HepG2 (cell line): ENCODE measurements at regions not wholly inside any gene's neighbourhood (a gene's known extent, or its start where the extent isn't known, plus 50 kb on each side); places are given as distances from the start of the nearest gene placed in this dataset.

Source experiments
- ATAC-seq: fragments of 200-7000 bp; cut with Tn5 transposase; 3 replicates; pipeline ENCODE4 v1.9.1; 2020; ENCODE audit warnings: mild to moderate bottlenecking, moderate library complexity
- BruUV-seq: library from RNA; stranded (reverse); fragments of 400-500 nt; replicated peaks from 2 replicates; lab custom pipeline; 2021; lab: Mats Ljungman, UMichigan
- CTCF ChIA-PET: fragments of 300-600 bp; formaldehyde crosslinking; extraction: SDS; loops from one replicate; lab custom pipeline; 2021; ENCODE audit warnings: low total read pairs, inconsistent platforms, low intra/inter-chr PET ratio; lab: Yijun Ruan, JAX
- POLR2A ChIA-PET: fragments of 350-600 bp; sonication (Branson Sonifier 250); formaldehyde crosslinking; loops from one replicate; lab custom pipeline; 2020; ENCODE audit warnings: antibody characterized with exemption, inconsistent platforms; lab: Yijun Ruan, JAX
- DNase-seq: peaks from one replicate; pipeline ENCODE4 v3.0.0-alpha.2; 2015; ENCODE audit warnings: low spot score
- FAIRE-seq: peaks from 3 replicates; lab custom pipeline; 2011; peaks lifted over from hg19 to GRCh38; lab: Jason Lieb, UNC
- H2AFZ ChIP-seq: one replicate; pipeline ENCODE4 v1.6.1; 2011; ENCODE audit warnings: low read length, inconsistent platforms
- H3K27ac ChIP-seq: fragments of 300-600 bp; 3 replicates; pipeline ENCODE4 v1.8.0; 2011; ENCODE audit warnings: mixed run types, mild to moderate bottlenecking, mixed read lengths, low read length, inconsistent platforms; ENCODE audit not compliant: insufficient read depth; ENCODE audit errors: extremely low read length
- H3K27me3 ChIP-seq, 2 experiments: fragments of 200-600 bp in 1 of 2; 2 replicates in 1 of 2; 3 replicates in 1 of 2; pipeline versions ENCODE4 v1.6.0 to v1.8.0; 2011; ENCODE audit warnings: low read length in 2 of 2, mild to moderate bottlenecking in 2 of 2, moderate library complexity in 2 of 2, inconsistent platforms in 1 of 2; ENCODE audit not compliant: insufficient read depth in 2 of 2, control insufficient read depth in 1 of 2
- H3K36me3 ChIP-seq, 2 experiments: fragments of 200-600 bp in 1 of 2; replicated peaks in 1 of 2; 2 replicates in 1 of 2; 3 replicates in 1 of 2; pipeline versions ENCODE4 v1.5.1 to v1.8.0; 2011; ENCODE audit warnings: low read length in 2 of 2, inconsistent platforms in 1 of 2; ENCODE audit not compliant: insufficient read depth in 2 of 2, control insufficient read depth in 1 of 2
- H3K4me1 ChIP-seq: 2 replicates; pipeline ENCODE4 v1.5.1; 2012; ENCODE audit warnings: low read length, inconsistent platforms; ENCODE audit not compliant: insufficient read depth
- H3K4me2 ChIP-seq: 2 replicates; pipeline ENCODE4 v1.6.0; 2011; ENCODE audit warnings: low read depth, low read length, inconsistent platforms
- H3K4me3 ChIP-seq, 3 experiments: fragments of 200-600 bp in 1 of 3; sonication (generic), shearing (Covaris generic) in 1 of 3; replicated peaks in 1 of 3; 2 replicates each; pipeline ENCODE4 v1.5.1; 2011 to 2016; ENCODE audit warnings: low read length in 3 of 3, inconsistent platforms in 2 of 3, low read depth in 2 of 3, mild to moderate bottlenecking in 2 of 3, control low read depth in 1 of 3, mixed read lengths in 1 of 3; ENCODE audit not compliant: insufficient read depth in 1 of 3
- H3K79me2 ChIP-seq: one replicate; pipeline ENCODE4 v1.6.1; 2011; ENCODE audit warnings: low read length, inconsistent platforms; ENCODE audit not compliant: insufficient read depth
- H3K9ac ChIP-seq: 2 replicates; pipeline ENCODE4 v1.6.0; 2011; ENCODE audit warnings: mild to moderate bottlenecking, low read depth, low read length, inconsistent platforms; ENCODE audit not compliant: insufficient read depth
- H3K9me3 ChIP-seq: 2 replicates; pipeline ENCODE4 v1.5.1; 2012; ENCODE audit warnings: mild to moderate bottlenecking, low read length
- H4K20me1 ChIP-seq: 2 replicates; pipeline ENCODE4 v1.6.0; 2011; ENCODE audit warnings: inconsistent platforms, mild to moderate bottlenecking, low read length, moderate library complexity; ENCODE audit not compliant: insufficient read depth
- BRF2 ChIP-seq: sonication (generic); formaldehyde crosslinking; IDR thresholded peaks from 2 replicates; pipeline ENCODE4 v1.8.1; 2022; ENCODE audit warnings: mild to moderate bottlenecking, missing genetic modification reagents
- CENPBD1 ChIP-seq: sonication (generic); formaldehyde crosslinking; IDR thresholded peaks from 2 replicates; pipeline ENCODE4 v1.8.0; 2022; ENCODE audit warnings: missing genetic modification reagents, low read depth, mild to moderate bottlenecking, borderline replicate concordance
- EHMT2 ChIP-seq: fragments of 200-600 bp; sonication (generic); IDR thresholded peaks from 2 replicates; pipeline ENCODE4 v1.7.0; 2017; ENCODE audit warnings: antibody characterized with exemption, low read depth, low read length, borderline replicate concordance
- MNT ChIP-seq: fragments of 450-650 bp; IDR thresholded peaks from 2 replicates; pipeline ENCODE4 v1.6.1; 2016
- MXD3 ChIP-seq: IDR thresholded peaks from 2 replicates; pipeline ENCODE4 v1.6.1; 2016; ENCODE audit warnings: mild to moderate bottlenecking, missing biosample characterization, missing genetic modification reagents
- ZBTB26 ChIP-seq: IDR thresholded peaks from 2 replicates; pipeline ENCODE4 v1.6.1; 2016; ENCODE audit warnings: missing compliant biosample characterization, missing genetic modification reagents, borderline replicate concordance
- ZBTB49 ChIP-seq: sonication (generic); formaldehyde crosslinking; IDR thresholded peaks from 2 replicates; pipeline ENCODE4 v1.4.0; 2020; ENCODE audit warnings: missing genetic modification reagents, borderline replicate concordance
- WGBS: methylation state at CpG from one replicate; pipeline ENCODE4 v1.1.6; 2017; ENCODE audit warnings: low lambda C conversion rate; 5-methylcytosine and 5-hydroxymethylcytosine counted together
- in situ Hi-C: cut with HindIII; loops from 2 replicates; pipeline ENCODE4 v1.10.0; 2017; ENCODE audit warnings: low pct_unique_long_range_greater_than_20kb; ENCODE audit not compliant: extremely low pct_ligation_motif_present
- intact Hi-C: fragments of 100-400 bp; cut with micrococcal nuclease; formaldehyde crosslinking; loops from one replicate; pipeline ENCODE4 v1.10.0; 2022; ENCODE audit not compliant: unreplicated experiment

- in situ Hi-C loops = no loop called here
- Histone ChIP-seq H2AFZ (no peak overlapping the region), H3K4me2 (no peak overlapping the region), H3K9me3 (peaks cover 4% of the 10 kb centered on the region), H3K4me1 (no peaks in the 10 kb centered on the region), H3K27me3 (no peaks in the 10 kb centered on the region; a peak in 1 of 5 replicates), H3K27ac (no peak overlapping the region), H3K79me2 (no peaks in the 10 kb centered on the region), H3K9ac (no peak overlapping the region), H3K36me3 (no peaks in the 10 kb centered on the region), H4K20me1 (no peaks in the 10 kb centered on the region), H3K4me3 (no peak overlapping the region)
- DNase-seq (no peak), FAIRE-seq (no peak), ATAC-seq (no peak)
- POLR2A ChIA-PET = no interaction called here
- CTCF ChIA-PET = no interaction called here
- 10% methylated on average over 2 of the region's 2 CpGs for WGBS
- intact Hi-C loops = no loop called here
- TF ChIP-seq MNT (peak; percentile 50), BRF2 (CRISPR knock-in tag) (no peak)
- no TSS peak for BruUV-seq
These were observed 1723.7 kb downstream of the SUCLG1 start for GRCh38 chr2:82735336-82735735.

GRCh38 chr2:82731824-82732223 is 1727.3 kb downstream of the SUCLG1 start:
- Histone ChIP-seq H3K4me2 (no peak overlapping the region), H3K9me3 (peaks cover 4% of the 10 kb centered on the region), H3K79me2 (no peaks in the 10 kb centered on the region), H3K36me3 (no peaks in the 10 kb centered on the region), H3K9ac (no peak overlapping the region), H3K27ac (no peak overlapping the region), H2AFZ (no peak overlapping the region), H3K27me3 (no peaks in the 10 kb centered on the region; a peak in 1 of 5 replicates), H3K4me3 (no peak overlapping the region), H3K4me1 (no peaks in the 10 kb centered on the region), H4K20me1 (no peaks in the 10 kb centered on the region)
- FAIRE-seq = no peak
- intact Hi-C loops (no loop called here), in situ Hi-C loops (no loop called here)
- ATAC-seq = no peak
- CTCF ChIA-PET = no interaction called here
- 2% methylated on average over 4 of the region's 4 CpGs for WGBS
- DNase-seq = no peak
- no TSS peak for BruUV-seq
- POLR2A ChIA-PET = no interaction called here
- no peak for TF ChIP-seq ZBTB26 (CRISPR knock-in tag)
- no peak for TF ChIP-seq MXD3
- TF ChIP-seq ZBTB49 (CRISPR knock-in tag) = no peak
- TF ChIP-seq EHMT2 = no peak
- no peak for TF ChIP-seq CENPBD1 (CRISPR knock-in tag)
